Caco-2 (cell line): ENCODE measurements at regions not wholly inside any gene's neighbourhood (a gene's known extent, or its start where the extent isn't known, plus 50 kb on each side); places are given as distances from the start of the nearest gene placed in this dataset.

ENCODE experiments used
- BruUV-seq: library from RNA; stranded (reverse); fragments of 400-500 nt; replicated peaks from 2 replicates; lab custom pipeline; 2021; lab: Mats Ljungman, UMichigan
- CTCF ChIA-PET: fragments of 300-600 bp; sonication (Branson Sonifier 250); formaldehyde crosslinking; loops from one replicate; lab custom pipeline; 2022; ENCODE audit warnings: antibody characterized with exemption; lab: Charles Lee
- POLR2A ChIA-PET: fragments of 300-600 bp; sonication (Branson Sonifier 250); formaldehyde crosslinking; loops from one replicate; lab custom pipeline; 2022; ENCODE audit warnings: antibody characterized with exemption; lab: Charles Lee
- DNase-seq, 2 experiments: peaks; one replicate each; pipeline versions ENCODE4 v3.0.0 to v3.0.0-alpha.2; 2020 to 2022
- H3K27me3 ChIP-seq: replicated peaks from 2 replicates; pipeline ENCODE4 v1.6.0; 2011; ENCODE audit warnings: low read length; ENCODE audit not compliant: control insufficient read depth, insufficient read depth
- H3K36me3 ChIP-seq: 2 replicates; pipeline ENCODE4 v1.5.1; 2011; ENCODE audit warnings: low read length; ENCODE audit not compliant: control insufficient read depth, insufficient read depth
- H3K4me1 ChIP-seq: fragments of 250-450 bp; sonication (Bioruptor Pico); 2 replicates; pipeline ENCODE4 v1.5.1; 2020; ENCODE audit warnings: mild to moderate bottlenecking
- H3K4me3 ChIP-seq: 2 replicates; pipeline ENCODE4 v1.5.1; 2011; ENCODE audit warnings: low read depth, mild to moderate bottlenecking, control low read depth, low read length
- H3K9me3 ChIP-seq: fragments of 250-450 bp; sonication (Bioruptor Pico); 2 replicates; pipeline ENCODE4 v1.5.1; 2020; ENCODE audit warnings: mild to moderate bottlenecking, moderate library complexity
- H3K27ac Mint-ChIP-seq: one replicate; pipeline ENCODE4 v1.8.0; 2022; ENCODE audit warnings: mixed read lengths; ENCODE audit not compliant: unreplicated experiment
- H3K27me3 Mint-ChIP-seq: one replicate; pipeline ENCODE4 v1.8.0; 2022; ENCODE audit warnings: mixed read lengths; ENCODE audit not compliant: insufficient read depth, unreplicated experiment
- H3K36me3 Mint-ChIP-seq: one replicate; pipeline ENCODE4 v1.8.0; 2022; ENCODE audit warnings: mild to moderate bottlenecking, mixed read lengths; ENCODE audit not compliant: insufficient read depth, unreplicated experiment
- H3K4me1 Mint-ChIP-seq: one replicate; pipeline ENCODE4 v1.8.0; 2022; ENCODE audit warnings: low read depth, mixed read lengths; ENCODE audit not compliant: unreplicated experiment
- H3K4me3 Mint-ChIP-seq: one replicate; pipeline ENCODE4 v1.8.0; 2022; ENCODE audit warnings: mild to moderate bottlenecking, moderate library complexity, mixed read lengths; ENCODE audit not compliant: unreplicated experiment
- H3K9me3 Mint-ChIP-seq: one replicate; pipeline ENCODE4 v1.8.0; 2022; ENCODE audit warnings: mixed read lengths; ENCODE audit not compliant: unreplicated experiment
- intact Hi-C: fragments of 100-400 bp; cut with micrococcal nuclease; formaldehyde crosslinking; loops from one replicate; pipeline ENCODE4 v1.10.0; 2022; ENCODE audit not compliant: unreplicated experiment
- TF ChIP-seq, protein P1 (sequence below), 2 experiments: fragments of 200-600 bp in 1 of 2; IDR thresholded peaks; 1 replicate in 1 of 2; 2 replicates in 1 of 2; pipeline versions ENCODE4 v1.5.1 to v1.8.0; 2011 to 2022; ENCODE audit warnings: antibody characterized with exemption in 1 of 2, control low read depth in 1 of 2, inconsistent platforms in 1 of 2, low read depth in 1 of 2, low read length in 1 of 2, mild to moderate bottlenecking in 1 of 2, moderate library complexity in 1 of 2; ENCODE audit not compliant: insufficient read depth in 1 of 2, severe bottlenecking in 1 of 2, unreplicated experiment in 1 of 2

DNA sequence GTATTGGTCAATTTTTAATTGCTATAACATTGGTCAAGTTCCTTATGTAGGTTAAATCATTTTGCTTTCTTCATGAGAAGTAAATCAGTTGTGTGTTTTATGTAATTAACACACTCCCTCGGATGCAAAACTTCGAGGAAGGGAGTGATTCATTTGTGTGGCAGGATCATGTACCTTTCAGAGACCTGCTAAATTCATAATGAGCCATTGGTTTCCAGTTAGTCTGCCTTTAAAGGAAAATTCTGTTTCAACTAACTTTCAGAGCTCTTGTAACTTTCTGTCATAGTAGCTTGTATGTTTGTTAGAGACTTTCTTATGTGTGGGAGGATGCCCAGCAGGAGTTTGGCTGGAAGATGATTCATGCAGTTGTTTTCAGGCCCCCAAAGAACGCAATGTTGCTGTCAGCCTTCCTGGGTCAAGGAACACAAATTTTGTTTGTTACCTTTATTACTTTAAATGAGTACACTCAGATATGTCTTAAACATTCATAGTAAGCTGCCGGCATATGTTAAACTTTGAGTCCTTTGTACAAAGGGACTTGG, 72.1 kb downstream of the GPR101 start:
- CTCF ChIA-PET: no interaction called here
- H3K4me3 ChIP-seq: no peak overlapping the region
- H3K4me3 Mint-ChIP-seq: no peak overlapping the region
- H3K4me1 ChIP-seq: no peaks in the 10 kb centered on the region
- H3K36me3 Mint-ChIP-seq: no peaks in the 10 kb centered on the region
- no peaks in the 10 kb centered on the region for H3K9me3 Mint-ChIP-seq
- no peaks in the 10 kb centered on the region for H3K4me1 Mint-ChIP-seq
- no peaks in the 10 kb centered on the region for H3K27me3 Mint-ChIP-seq
- TF ChIP-seq, protein P1, sequence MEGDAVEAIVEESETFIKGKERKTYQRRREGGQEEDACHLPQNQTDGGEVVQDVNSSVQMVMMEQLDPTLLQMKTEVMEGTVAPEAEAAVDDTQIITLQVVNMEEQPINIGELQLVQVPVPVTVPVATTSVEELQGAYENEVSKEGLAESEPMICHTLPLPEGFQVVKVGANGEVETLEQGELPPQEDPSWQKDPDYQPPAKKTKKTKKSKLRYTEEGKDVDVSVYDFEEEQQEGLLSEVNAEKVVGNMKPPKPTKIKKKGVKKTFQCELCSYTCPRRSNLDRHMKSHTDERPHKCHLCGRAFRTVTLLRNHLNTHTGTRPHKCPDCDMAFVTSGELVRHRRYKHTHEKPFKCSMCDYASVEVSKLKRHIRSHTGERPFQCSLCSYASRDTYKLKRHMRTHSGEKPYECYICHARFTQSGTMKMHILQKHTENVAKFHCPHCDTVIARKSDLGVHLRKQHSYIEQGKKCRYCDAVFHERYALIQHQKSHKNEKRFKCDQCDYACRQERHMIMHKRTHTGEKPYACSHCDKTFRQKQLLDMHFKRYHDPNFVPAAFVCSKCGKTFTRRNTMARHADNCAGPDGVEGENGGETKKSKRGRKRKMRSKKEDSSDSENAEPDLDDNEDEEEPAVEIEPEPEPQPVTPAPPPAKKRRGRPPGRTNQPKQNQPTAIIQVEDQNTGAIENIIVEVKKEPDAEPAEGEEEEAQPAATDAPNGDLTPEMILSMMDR (IDR thresholded peaks at IDR 0.05; ENCODE audit: insufficient read depth in 1 of 2, low read depth in 1 of 2, low read length in 1 of 2, severe bottlenecking in 1 of 2, unreplicated experiment in 1 of 2): no peak
- H3K36me3 ChIP-seq: no peaks in the 10 kb centered on the region
- BruUV-seq: no TSS peak
- POLR2A ChIA-PET: no interaction called here
- no peaks in the 10 kb centered on the region for H3K9me3 ChIP-seq
- intact Hi-C loops: no loop called here
- no peaks in the 10 kb centered on the region for H3K27me3 ChIP-seq
- no peak overlapping the region for H3K27ac Mint-ChIP-seq
- no peak for DNase-seq

DNA sequence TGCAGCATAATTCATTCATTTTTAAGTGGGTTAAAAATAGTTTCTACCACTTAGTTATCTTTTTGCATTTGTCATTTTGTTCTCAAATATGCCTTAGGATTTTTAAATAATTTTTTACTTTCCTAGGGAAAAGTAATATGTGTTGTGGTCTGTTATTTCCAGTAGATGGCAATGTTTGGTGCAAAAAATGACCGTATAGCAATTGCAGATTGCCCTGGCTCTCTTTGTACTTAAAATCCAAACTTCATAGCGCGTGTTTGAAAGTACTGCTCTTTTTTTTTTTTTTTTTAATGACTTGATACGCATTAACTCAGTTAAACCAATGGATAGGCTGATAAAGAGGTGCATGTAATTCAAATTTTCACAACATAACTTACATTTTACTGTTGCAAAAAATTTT, 74.4 kb upstream of the RBMX start:
- Mint-ChIP-seq H3K4me1 (no peaks in the 10 kb centered on the region), H3K9me3 (no peaks in the 10 kb centered on the region), H3K27me3 (no peaks in the 10 kb centered on the region), H3K36me3 (no peaks in the 10 kb centered on the region), H3K27ac (no peak overlapping the region), H3K4me3 (no peak overlapping the region)
- intact Hi-C loops: loop anchor here (1.0 to 10.0 kb wide), 3 partner anchors 97 to 460 kb away; no protein-coding TSS in a partner anchor
- TF ChIP-seq, protein P1 (IDR thresholded peaks at IDR 0.05; ENCODE audit: insufficient read depth in 1 of 2, low read depth in 1 of 2, low read length in 1 of 2, severe bottlenecking in 1 of 2, unreplicated experiment in 1 of 2): peak; percentile 24 to 42
- H3K27me3 ChIP-seq: no peaks in the 10 kb centered on the region
- CTCF ChIA-PET: interaction anchor here (1.5 kb wide), 1 partner anchor 97 kb away, joined by 5 read pairs; no protein-coding TSS in a partner anchor
- POLR2A ChIA-PET: no interaction called here
- no peaks in the 10 kb centered on the region for H3K36me3 ChIP-seq
- no peaks in the 10 kb centered on the region for H3K9me3 ChIP-seq
- DNase-seq: peak in 1 of 2 experiments; percentile 9
- BruUV-seq: no TSS peak
- no peaks in the 10 kb centered on the region for H3K4me1 ChIP-seq
- no peak overlapping the region for H3K4me3 ChIP-seq

DNA sequence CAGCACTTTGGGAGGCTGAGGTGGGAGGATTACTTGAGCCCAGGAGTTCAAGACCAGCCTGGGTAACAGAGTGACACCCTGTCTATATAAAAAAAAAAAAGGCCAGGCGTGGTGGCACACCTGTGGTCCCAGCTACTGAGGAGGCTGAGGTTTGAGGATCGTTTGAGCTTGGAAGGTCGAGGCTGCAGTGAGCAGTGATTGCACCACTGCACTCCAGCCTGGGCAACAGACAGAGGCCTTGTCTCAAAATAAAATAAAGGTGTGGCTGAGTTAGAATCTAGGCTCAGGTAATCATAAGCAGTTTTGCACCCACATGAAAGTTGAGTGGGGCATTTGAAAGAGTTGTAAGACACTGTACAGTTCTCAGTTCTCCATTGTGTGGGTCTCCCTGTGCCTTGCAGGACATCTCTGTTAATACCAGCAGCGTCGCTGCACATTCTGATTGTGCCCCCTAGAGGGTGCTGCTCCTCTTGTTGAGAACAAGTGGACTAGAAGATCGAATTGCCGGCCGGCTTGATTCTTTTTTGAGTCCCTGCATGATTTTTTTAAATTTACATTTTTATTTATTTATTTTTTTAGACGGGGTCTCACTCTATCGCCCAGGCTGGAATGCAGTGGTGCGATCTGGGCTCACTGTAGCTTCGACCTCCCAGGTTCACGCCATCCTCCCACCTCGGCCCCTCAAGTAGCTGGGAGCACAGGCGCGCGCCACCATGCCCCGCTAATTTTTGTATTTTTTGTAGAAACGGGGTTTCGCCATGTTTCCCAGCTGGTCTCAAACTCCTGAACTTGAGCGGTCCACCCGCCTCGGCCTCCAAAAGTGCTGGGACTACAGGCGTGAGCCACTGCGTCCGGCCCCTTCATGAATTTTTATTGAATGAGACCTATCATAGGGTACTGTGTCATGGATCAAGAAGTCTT, 73.6 kb upstream of the RBMX start:
- TF ChIP-seq, protein P1 (IDR thresholded peaks at IDR 0.05; ENCODE audit: insufficient read depth in 1 of 2, low read depth in 1 of 2, low read length in 1 of 2, severe bottlenecking in 1 of 2, unreplicated experiment in 1 of 2): peak; percentile 46 to 74
- Histone ChIP-seq H3K9me3 (no peaks in the 10 kb centered on the region), H3K4me3 (no peak overlapping the region), H3K27me3 (no peaks in the 10 kb centered on the region), H3K36me3 (no peaks in the 10 kb centered on the region), H3K4me1 (no peaks in the 10 kb centered on the region)
- BruUV-seq: no TSS peak
- intact Hi-C loops: loop anchor here (10.0 kb wide), 2 partner anchors 241 to 461 kb away; no protein-coding TSS in a partner anchor
- no peaks in the 10 kb centered on the region for H3K9me3 Mint-ChIP-seq
- H3K4me1 Mint-ChIP-seq: no peaks in the 10 kb centered on the region
- DNase-seq: peak; percentile 60 to 72
- ChIA-PET POLR2A (no interaction called here), CTCF (interaction anchor here (1.5 kb wide), 1 partner anchor 98 kb away, joined by 5 read pairs; no protein-coding TSS in a partner anchor)
- no peak overlapping the region for H3K4me3 Mint-ChIP-seq
- no peaks in the 10 kb centered on the region for H3K36me3 Mint-ChIP-seq
- H3K27ac Mint-ChIP-seq: no peak overlapping the region
- H3K27me3 Mint-ChIP-seq: no peaks in the 10 kb centered on the region
